Epithelial cell of esophagus (primary cell): ENCODE measurements at regions not wholly inside any gene's neighbourhood (a gene's known extent, or its start where the extent isn't known, plus 50 kb on each side); places are given as distances from the start of the nearest gene placed in this dataset.
A peak's percentile ranks its signal among the peaks of the same experiment; 100 is the strongest.
"Not testable (repeated sequence)": the region's sequence is repeated elsewhere in the genome, so short reads cannot be mapped to it uniquely, and the experiment has no call there.

Experiments
- DNase-seq: peaks from one replicate; pipeline ENCODE4 v3.0.0; 2010; ENCODE audit warnings: low read depth
- H3K4me3 ChIP-seq: 2 replicates; pipeline ENCODE4 v1.5.1; 2011; ENCODE audit warnings: mild to moderate bottlenecking, low read length, control low read depth
- CTCF ChIP-seq: IDR thresholded peaks from 2 replicates; pipeline ENCODE4 v1.5.1; 2011; ENCODE audit warnings: low read depth, mild to moderate bottlenecking, low read length, control low read depth, inconsistent platforms; ENCODE audit not compliant: insufficient read depth; ENCODE audit errors: missing control alignments

GRCh38 chr14:59004012-59004411 is 184.5 kb upstream of the DAAM1 start:
- TF ChIP-seq CTCF = peak; percentile 15
- H3K4me3 ChIP-seq = no peak overlapping the region
- DNase-seq = peak; percentile 6

- H3K4me3 ChIP-seq, DNase-seq: not testable (repeated sequence)
Measured at GRCh38 chr14:59006179-59006578, 182.3 kb upstream of the DAAM1 start.

GRCh38 chr14:59009967-59010366 is 178.5 kb upstream of the DAAM1 start:
- no peak for TF ChIP-seq CTCF
- no peak for DNase-seq
- no peak overlapping the region for H3K4me3 ChIP-seq

- TF ChIP-seq CTCF = no peak
- DNase-seq = peak; percentile 78
- H3K4me3 ChIP-seq = no peak overlapping the region
Measured at GRCh38 chr14:59013672-59014298, 174.7 kb upstream of the DAAM1 start.

- H3K4me3 ChIP-seq = no peak overlapping the region
- DNase-seq = no peak
- TF ChIP-seq CTCF = no peak
Measured at GRCh38 chr14:59015482-59015881, 173.0 kb upstream of the DAAM1 start.

GRCh38 chr14:59017285-59017965 is 171.0 kb upstream of the DAAM1 start:
- no peak overlapping the region for H3K4me3 ChIP-seq
- DNase-seq = no peak
- no peak for TF ChIP-seq CTCF

GRCh38 chr14:59018460-59018859 is 170.0 kb upstream of the DAAM1 start:
- no peak for TF ChIP-seq CTCF
- no peak overlapping the region for H3K4me3 ChIP-seq
- no peak for DNase-seq
